GM12878 (cell line): ENCODE measurements at regions not wholly inside any gene's neighbourhood (a gene's known extent, or its start where the extent isn't known, plus 50 kb on each side); places are given as distances from the start of the nearest gene placed in this dataset.

Experiments
- ATAC-seq: fragments of 200-7000 bp; cut with Tn5 transposase; 3 replicates; pipeline ENCODE4 v1.9.1; 2020; ENCODE audit warnings: mild to moderate bottlenecking, moderate library complexity
- BruUV-seq: library from RNA; stranded (reverse); fragments of 400-500 nt; replicated peaks from 2 replicates; lab custom pipeline; 2021; lab: Mats Ljungman, UMichigan
- CTCF ChIA-PET: fragments of 300-600 bp; sonication (Branson Sonifier 250); formaldehyde crosslinking; extraction: SDS; loops from one replicate; lab custom pipeline; 2021; ENCODE audit warnings: inconsistent platforms; lab: Yijun Ruan, JAX
- POLR2A ChIA-PET: fragments of 350-600 bp; formaldehyde crosslinking; extraction: SDS; loops from one replicate; lab custom pipeline; 2021; ENCODE audit warnings: inconsistent platforms; lab: Charles Lee
- RAD21 ChIA-PET: fragments of 300-600 bp; sonication (Branson Sonifier 250); formaldehyde crosslinking; loops from one replicate; lab custom pipeline; 2023; ENCODE audit warnings: antibody characterized with exemption; ENCODE audit not compliant: unreplicated experiment; lab: Charles Lee
- SMC1A ChIA-PET: fragments of 300-600 bp; sonication (Branson Sonifier 250); formaldehyde crosslinking; loops from one replicate; lab custom pipeline; 2023; ENCODE audit not compliant: unreplicated experiment, uncharacterized antibody; lab: Charles Lee
- DNase-seq: peaks from one replicate; pipeline ENCODE4 v3.0.0-alpha.2; 2011; ENCODE audit warnings: low read depth, low spot score
- FAIRE-seq: peaks from 3 replicates; lab custom pipeline; 2011; peaks lifted over from hg19 to GRCh38; lab: Jason Lieb, UNC
- H2AFZ ChIP-seq: 2 replicates; pipeline ENCODE4 v1.6.0; 2011; ENCODE audit warnings: low read depth, low read length, control low read depth; ENCODE audit not compliant: control insufficient read depth
- H3K27ac ChIP-seq: 2 replicates; pipeline ENCODE4 v1.5.1; 2011; ENCODE audit warnings: control low read depth; ENCODE audit not compliant: control insufficient read depth, insufficient read depth
- H3K27me3 ChIP-seq, 2 experiments: replicated peaks in 1 of 2; 2 replicates each; pipeline versions ENCODE4 v1.6.0 to v1.6.1; 2011; ENCODE audit warnings: low read length in 1 of 2; ENCODE audit not compliant: control insufficient read depth in 2 of 2, insufficient read depth in 2 of 2
- H3K36me3 ChIP-seq, 2 experiments: 2 replicates each; pipeline ENCODE4 v1.5.1; 2011; ENCODE audit warnings: low read length in 1 of 2; ENCODE audit not compliant: control insufficient read depth in 2 of 2, insufficient read depth in 2 of 2
- H3K4me1 ChIP-seq: 2 replicates; pipeline ENCODE4 v1.6.1; 2011; ENCODE audit warnings: mild to moderate bottlenecking, low read length, moderate library complexity, mixed read lengths; ENCODE audit not compliant: control insufficient read depth, insufficient read depth
- H3K4me2 ChIP-seq: 2 replicates; pipeline ENCODE4 v1.6.0; 2011; ENCODE audit warnings: control low read depth; ENCODE audit not compliant: control insufficient read depth, insufficient read depth
- H3K4me3 ChIP-seq: fragments of 200-600 bp; sonication (generic); 2 replicates; pipeline ENCODE4 v1.5.1; 2016
- H3K79me2 ChIP-seq: 2 replicates; pipeline ENCODE4 v1.6.0; 2011; ENCODE audit warnings: low read length; ENCODE audit not compliant: control insufficient read depth, insufficient read depth
- H3K9ac ChIP-seq: 2 replicates; pipeline ENCODE4 v1.8.0; 2011; ENCODE audit warnings: low read length, control low read depth, mixed read lengths; ENCODE audit not compliant: control insufficient read depth, insufficient read depth
- H3K9me3 ChIP-seq: replicated peaks from 3 replicates; pipeline ENCODE4 v1.5.1; 2011; ENCODE audit warnings: mild to moderate bottlenecking, low read length; ENCODE audit not compliant: control insufficient read depth, insufficient read depth
- H4K20me1 ChIP-seq: 2 replicates; pipeline ENCODE4 v1.6.0; 2011; ENCODE audit not compliant: control insufficient read depth, insufficient read depth
- BMI1 ChIP-seq: fragments of 450-650 bp; IDR thresholded peaks from 2 replicates; pipeline ENCODE4 v1.6.1; 2016; ENCODE audit warnings: mild to moderate bottlenecking, moderate library complexity, borderline replicate concordance
- CHD2 ChIP-seq: IDR thresholded peaks from 2 replicates; pipeline ENCODE4 v1.6.1; 2011; ENCODE audit warnings: low read depth, low read length, improper control_type of control experiment, borderline replicate concordance
- ESRRA ChIP-seq: IDR thresholded peaks from 2 replicates; pipeline ENCODE4 v1.6.1; 2012; ENCODE audit warnings: mild to moderate bottlenecking, low read length, improper control_type of control experiment
- IRF4 ChIP-seq: IDR thresholded peaks from 2 replicates; pipeline ENCODE4 v1.6.1; 2011; ENCODE audit warnings: low read depth, low read length
- NR2C2 ChIP-seq: IDR thresholded peaks from 2 replicates; pipeline ENCODE4 v1.6.1; 2011; ENCODE audit warnings: borderline replicate concordance, low read depth; ENCODE audit not compliant: control insufficient read depth, insufficient read length
- SREBF1 ChIP-seq: IDR thresholded peaks from 2 replicates; pipeline ENCODE4 v1.6.1; 2012; ENCODE audit warnings: mild to moderate bottlenecking, low read length
- STAT3 ChIP-seq: IDR thresholded peaks from 2 replicates; pipeline ENCODE4 v1.6.1; 2011; ENCODE audit warnings: low read depth, low read length, improper control_type of control experiment
- ZNF622 ChIP-seq: fragments of 450-650 bp; IDR thresholded peaks from 2 replicates; pipeline ENCODE4 v1.6.1; 2017; ENCODE audit warnings: mild to moderate bottlenecking, inconsistent platforms
- WGBS: methylation state at CpG from one replicate; pipeline ENCODE4 v1.1.6; 2016; ENCODE audit warnings: low lambda C conversion rate; ENCODE audit not compliant: insufficient replicate concordance, insufficient coverage; ENCODE audit errors: missing lambda C conversion rate; 5-methylcytosine and 5-hydroxymethylcytosine counted together
- in situ Hi-C: fragments of 300-500 bp; cut with MboI; formaldehyde crosslinking; loops from 9 replicates; pipeline ENCODE4 v1.14.3; 2018; ENCODE audit warnings: mixed read lengths
- intact Hi-C: fragments of 100-400 bp; cut with micrococcal nuclease; formaldehyde crosslinking; loops from one replicate; pipeline ENCODE4 v1.14.2; 2022; ENCODE audit not compliant: unreplicated experiment
- TF ChIP-seq, protein P1 (sequence below): fragments of 450-650 bp; IDR thresholded peaks from 2 replicates; pipeline ENCODE4 v1.6.1; 2016; ENCODE audit warnings: mild to moderate bottlenecking
- TF ChIP-seq, protein P2 (sequence below): fragments of 450-650 bp; IDR thresholded peaks from 2 replicates; pipeline ENCODE4 v1.6.1; 2017; ENCODE audit warnings: mild to moderate bottlenecking
- TF ChIP-seq, protein P3 (sequence below): IDR thresholded peaks from 2 replicates; pipeline ENCODE4 v1.6.1; 2012; ENCODE audit warnings: improper control_type of control experiment, low read depth, low read length; ENCODE audit not compliant: insufficient replicate concordance

DNA sequence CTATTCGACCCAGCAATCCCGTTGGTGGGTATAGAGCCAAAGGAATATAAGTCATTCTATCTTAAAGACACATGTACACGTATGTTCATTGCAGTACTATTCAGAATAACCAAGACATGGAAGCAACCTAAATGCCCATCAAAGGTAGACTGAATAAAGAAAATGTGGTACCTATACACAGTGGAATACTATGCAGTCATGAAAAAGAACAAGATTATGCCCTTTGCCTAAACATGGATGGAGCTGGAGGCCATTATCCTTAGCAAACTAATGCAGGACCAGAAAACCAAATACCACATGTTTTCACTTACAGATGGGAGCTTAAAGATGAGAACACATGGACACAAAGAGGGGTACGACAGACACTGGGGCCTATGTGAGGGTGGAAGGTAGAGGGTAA, 845.3 kb downstream of the TYW1 start (continued):
- TF ChIP-seq IRF4 (no peak), ZNF622 (no peak), CHD2 (no peak), SREBF1 (no peak)

DNA sequence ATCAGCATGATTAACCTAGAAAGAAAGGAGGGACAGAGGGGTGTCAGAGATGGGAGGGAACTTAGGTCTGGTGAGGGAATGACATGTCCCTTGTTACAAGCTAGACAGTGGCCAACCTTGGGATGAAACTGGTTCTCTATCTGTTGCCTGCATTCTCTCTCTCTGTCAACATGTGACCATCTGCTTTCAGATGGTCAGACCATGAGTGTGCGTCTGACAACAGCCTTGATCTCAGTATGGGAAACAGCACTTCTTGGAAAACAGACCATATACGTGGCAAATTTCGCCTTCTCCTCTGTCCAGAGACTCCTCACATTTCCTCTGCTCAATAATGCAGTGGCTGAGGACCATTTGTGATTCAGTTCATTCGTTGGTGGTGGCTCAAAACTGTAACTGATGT, 845.9 kb downstream of the TYW1 start:
- Histone ChIP-seq H3K79me2 (no peaks in the 10 kb centered on the region), H4K20me1 (no peaks in the 10 kb centered on the region), H2AFZ (no peak overlapping the region), H3K9ac (no peak overlapping the region), H3K4me2 (no peak overlapping the region), H3K27me3 (no peaks in the 10 kb centered on the region), H3K27ac (no peak overlapping the region), H3K9me3 (no peaks in the 10 kb centered on the region; the same call in 2 of the 3 replicates), H3K4me1 (no peaks in the 10 kb centered on the region)
- no TSS peak for BruUV-seq
- RAD21 ChIA-PET: no interaction called here
- DNase-seq: no peak
- CTCF ChIA-PET: no interaction called here
- POLR2A ChIA-PET: no interaction called here
- no peak for ATAC-seq
- SMC1A ChIA-PET: no interaction called here
- TF ChIP-seq ESRRA (no peak), STAT3 (no peak), SREBF1 (no peak), NR2C2 (no peak), BMI1 (no peak), CHD2 (no peak)
- TF ChIP-seq, protein P1, sequence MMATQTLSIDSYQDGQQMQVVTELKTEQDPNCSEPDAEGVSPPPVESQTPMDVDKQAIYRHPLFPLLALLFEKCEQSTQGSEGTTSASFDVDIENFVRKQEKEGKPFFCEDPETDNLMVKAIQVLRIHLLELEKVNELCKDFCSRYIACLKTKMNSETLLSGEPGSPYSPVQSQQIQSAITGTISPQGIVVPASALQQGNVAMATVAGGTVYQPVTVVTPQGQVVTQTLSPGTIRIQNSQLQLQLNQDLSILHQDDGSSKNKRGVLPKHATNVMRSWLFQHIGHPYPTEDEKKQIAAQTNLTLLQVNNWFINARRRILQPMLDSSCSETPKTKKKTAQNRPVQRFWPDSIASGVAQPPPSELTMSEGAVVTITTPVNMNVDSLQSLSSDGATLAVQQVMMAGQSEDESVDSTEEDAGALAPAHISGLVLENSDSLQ: no peak
- TF ChIP-seq, protein P2, sequence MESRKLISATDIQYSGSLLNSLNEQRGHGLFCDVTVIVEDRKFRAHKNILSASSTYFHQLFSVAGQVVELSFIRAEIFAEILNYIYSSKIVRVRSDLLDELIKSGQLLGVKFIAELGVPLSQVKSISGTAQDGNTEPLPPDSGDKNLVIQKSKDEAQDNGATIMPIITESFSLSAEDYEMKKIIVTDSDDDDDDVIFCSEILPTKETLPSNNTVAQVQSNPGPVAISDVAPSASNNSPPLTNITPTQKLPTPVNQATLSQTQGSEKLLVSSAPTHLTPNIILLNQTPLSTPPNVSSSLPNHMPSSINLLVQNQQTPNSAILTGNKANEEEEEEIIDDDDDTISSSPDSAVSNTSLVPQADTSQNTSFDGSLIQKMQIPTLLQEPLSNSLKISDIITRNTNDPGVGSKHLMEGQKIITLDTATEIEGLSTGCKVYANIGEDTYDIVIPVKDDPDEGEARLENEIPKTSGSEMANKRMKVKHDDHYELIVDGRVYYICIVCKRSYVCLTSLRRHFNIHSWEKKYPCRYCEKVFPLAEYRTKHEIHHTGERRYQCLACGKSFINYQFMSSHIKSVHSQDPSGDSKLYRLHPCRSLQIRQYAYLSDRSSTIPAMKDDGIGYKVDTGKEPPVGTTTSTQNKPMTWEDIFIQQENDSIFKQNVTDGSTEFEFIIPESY: no peak
- TF ChIP-seq, protein P3, sequence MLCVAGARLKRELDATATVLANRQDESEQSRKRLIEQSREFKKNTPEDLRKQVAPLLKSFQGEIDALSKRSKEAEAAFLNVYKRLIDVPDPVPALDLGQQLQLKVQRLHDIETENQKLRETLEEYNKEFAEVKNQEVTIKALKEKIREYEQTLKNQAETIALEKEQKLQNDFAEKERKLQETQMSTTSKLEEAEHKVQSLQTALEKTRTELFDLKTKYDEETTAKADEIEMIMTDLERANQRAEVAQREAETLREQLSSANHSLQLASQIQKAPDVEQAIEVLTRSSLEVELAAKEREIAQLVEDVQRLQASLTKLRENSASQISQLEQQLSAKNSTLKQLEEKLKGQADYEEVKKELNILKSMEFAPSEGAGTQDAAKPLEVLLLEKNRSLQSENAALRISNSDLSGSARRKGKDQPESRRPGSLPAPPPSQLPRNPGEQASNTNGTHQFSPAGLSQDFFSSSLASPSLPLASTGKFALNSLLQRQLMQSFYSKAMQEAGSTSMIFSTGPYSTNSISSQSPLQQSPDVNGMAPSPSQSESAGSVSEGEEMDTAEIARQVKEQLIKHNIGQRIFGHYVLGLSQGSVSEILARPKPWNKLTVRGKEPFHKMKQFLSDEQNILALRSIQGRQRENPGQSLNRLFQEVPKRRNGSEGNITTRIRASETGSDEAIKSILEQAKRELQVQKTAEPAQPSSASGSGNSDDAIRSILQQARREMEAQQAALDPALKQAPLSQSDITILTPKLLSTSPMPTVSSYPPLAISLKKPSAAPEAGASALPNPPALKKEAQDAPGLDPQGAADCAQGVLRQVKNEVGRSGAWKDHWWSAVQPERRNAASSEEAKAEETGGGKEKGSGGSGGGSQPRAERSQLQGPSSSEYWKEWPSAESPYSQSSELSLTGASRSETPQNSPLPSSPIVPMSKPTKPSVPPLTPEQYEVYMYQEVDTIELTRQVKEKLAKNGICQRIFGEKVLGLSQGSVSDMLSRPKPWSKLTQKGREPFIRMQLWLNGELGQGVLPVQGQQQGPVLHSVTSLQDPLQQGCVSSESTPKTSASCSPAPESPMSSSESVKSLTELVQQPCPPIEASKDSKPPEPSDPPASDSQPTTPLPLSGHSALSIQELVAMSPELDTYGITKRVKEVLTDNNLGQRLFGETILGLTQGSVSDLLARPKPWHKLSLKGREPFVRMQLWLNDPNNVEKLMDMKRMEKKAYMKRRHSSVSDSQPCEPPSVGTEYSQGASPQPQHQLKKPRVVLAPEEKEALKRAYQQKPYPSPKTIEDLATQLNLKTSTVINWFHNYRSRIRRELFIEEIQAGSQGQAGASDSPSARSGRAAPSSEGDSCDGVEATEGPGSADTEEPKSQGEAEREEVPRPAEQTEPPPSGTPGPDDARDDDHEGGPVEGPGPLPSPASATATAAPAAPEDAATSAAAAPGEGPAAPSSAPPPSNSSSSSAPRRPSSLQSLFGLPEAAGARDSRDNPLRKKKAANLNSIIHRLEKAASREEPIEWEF: no peak
- TF ChIP-seq, all 136 proteins: peak for 0
- WGBS: 17% methylated on average over 4 of the region's 4 CpGs
- intact Hi-C loops (no loop called here), in situ Hi-C loops (no loop called here)
- H3K36me3 ChIP-seq: no peaks in the 10 kb centered on the region
- no peak overlapping the region for H3K4me3 ChIP-seq
- no peak for FAIRE-seq
